HL-60 (cell line): ENCODE measurements at regions not wholly inside any gene's neighbourhood (a gene's known extent, or its start where the extent isn't known, plus 50 kb on each side); places are given as distances from the start of the nearest gene placed in this dataset.

Experiments
- DNase-seq, 2 experiments: peaks; one replicate each; pipeline ENCODE4 v3.0.0-alpha.2; 2010 to 2020; ENCODE audit warnings: low read depth in 1 of 2, low spot score in 1 of 2
- H3K27ac ChIP-seq: fragments of 250-450 bp; sonication (Bioruptor Pico); replicated peaks from 2 replicates; pipeline ENCODE4 v1.5.1; 2020; ENCODE audit warnings: mild to moderate bottlenecking, moderate library complexity
- H3K27me3 ChIP-seq: fragments of 250-450 bp; sonication (Bioruptor Pico); 2 replicates; pipeline ENCODE4 v1.5.1; 2021; ENCODE audit warnings: mild to moderate bottlenecking, moderate library complexity; ENCODE audit not compliant: insufficient read depth, poor library complexity, severe bottlenecking
- H3K4me3 ChIP-seq: replicated peaks from 2 replicates; pipeline ENCODE4 v1.5.1; 2011; ENCODE audit warnings: mild to moderate bottlenecking, control low read depth, low read length; ENCODE audit not compliant: insufficient read depth
- CTCF ChIP-seq: IDR thresholded peaks from one replicate; pipeline ENCODE4 v1.5.1; 2011; ENCODE audit warnings: low read length, control low read depth, inconsistent platforms; ENCODE audit not compliant: insufficient read depth
- GABPA ChIP-seq: IDR thresholded peaks from 2 replicates; pipeline ENCODE4 v1.6.1; 2012; ENCODE audit warnings: low read depth
- POLR2AphosphoS5 ChIP-seq: IDR thresholded peaks from 2 replicates; pipeline ENCODE4 v1.6.1; 2012; ENCODE audit warnings: low read depth
- REST ChIP-seq: IDR thresholded peaks from 2 replicates; pipeline ENCODE4 v1.6.1; 2012; ENCODE audit warnings: low read depth; ENCODE audit not compliant: insufficient replicate concordance
- SPI1 ChIP-seq: IDR thresholded peaks from 2 replicates; pipeline ENCODE4 v1.6.1; 2012; ENCODE audit warnings: low read depth, mild to moderate bottlenecking, borderline replicate concordance

GRCh38 chr5:42120070-42120469 lies 195.0 kb downstream of the FBXO4 start:
- H3K27ac ChIP-seq = no peak overlapping the region
- DNase-seq = no peak
- TF ChIP-seq REST = no peak
- TF ChIP-seq SPI1 = no peak
- no peak for TF ChIP-seq CTCF
- TF ChIP-seq POLR2AphosphoS5 = no peak
- TF ChIP-seq GABPA = no peak
- H3K4me3 ChIP-seq = no peak overlapping the region
- H3K27me3 ChIP-seq = no peaks in the 10 kb centered on the region

GRCh38 chr5:42121401-42121800 lies 196.3 kb downstream of the FBXO4 start:
- Histone ChIP-seq H3K4me3 (no peak overlapping the region), H3K27ac (no peak overlapping the region), H3K27me3 (no peaks in the 10 kb centered on the region)
- no peak for TF ChIP-seq GABPA
- no peak for DNase-seq

- H3K4me3 ChIP-seq = no peak overlapping the region
- no peak for TF ChIP-seq REST
- H3K27ac ChIP-seq = no peak overlapping the region
- no peak for DNase-seq
- no peaks in the 10 kb centered on the region for H3K27me3 ChIP-seq
Observed at GRCh38 chr5:42131081-42131480, 206.0 kb downstream of the FBXO4 start.

- TF ChIP-seq REST = no peak
- no peak for TF ChIP-seq POLR2AphosphoS5
- no peak for TF ChIP-seq SPI1
- TF ChIP-seq GABPA = no peak
- no peak for TF ChIP-seq CTCF
- H3K4me3 ChIP-seq = no peak overlapping the region
- H3K27ac ChIP-seq = no peak overlapping the region
- H3K27me3 ChIP-seq = no peaks in the 10 kb centered on the region
- DNase-seq = no peak
Observed at GRCh38 chr5:42143361-42143760, 218.3 kb downstream of the FBXO4 start.
